ENCODE measurements at regions not wholly inside any gene's neighbourhood (a gene's known extent, or its start where the extent isn't known, plus 50 kb on each side); places are given as distances from the start of the nearest gene placed in this dataset.

- no peak for DNase-seq
Measured at GRCh38 chr17:51548125-51548524, 287.8 kb downstream of the UTP18 start.

- DNase-seq, result no peak
Measured at GRCh38 chr17:51555153-51555552, 294.8 kb downstream of the UTP18 start.

GRCh38 chr17:51559778-51560177 lies 299.4 kb downstream of the UTP18 start:
- DNase-seq, result no peak

GRCh38 chr17:51560398-51560797 lies 300.1 kb downstream of the UTP18 start:
- DNase-seq, result no peak

- no peak for DNase-seq
Measured at GRCh38 chr17:51563961-51564360, 303.6 kb downstream of the UTP18 start.

GRCh38 chr17:51572115-51572514 lies 311.8 kb downstream of the UTP18 start:
- DNase-seq, result no peak

All from hypothalamus (tissue), 51 donors.